MM.1S (cell line): ENCODE measurements at regions not wholly inside any gene's neighbourhood (a gene's known extent, or its start where the extent isn't known, plus 50 kb on each side); places are given as distances from the start of the nearest gene placed in this dataset.

Experiments used
- DNase-seq: peaks from one replicate; pipeline ENCODE4 v3.0.0-alpha.2; 2015
- H2AFZ ChIP-seq: fragments of 300-600 bp; sonication (generic); 2 replicates; pipeline ENCODE4 v1.6.0; 2016; ENCODE audit warnings: antibody characterized with exemption, low read length
- H3F3A ChIP-seq: fragments of 300-600 bp; sonication (generic); 2 replicates; pipeline ENCODE4 v1.6.1; 2016; ENCODE audit warnings: mild to moderate bottlenecking, antibody characterized with exemption, low read length, moderate library complexity, mixed read lengths; ENCODE audit not compliant: insufficient read depth
- H3K27ac ChIP-seq: fragments of 300-600 bp; sonication (generic); 2 replicates; pipeline ENCODE4 v1.5.1; 2016; ENCODE audit warnings: mild to moderate bottlenecking, low read length
- H3K27me3 ChIP-seq: fragments of 300-600 bp; sonication (generic); replicated peaks from 2 replicates; pipeline ENCODE4 v1.6.0; 2016; ENCODE audit warnings: low read length; ENCODE audit not compliant: insufficient read depth
- H3K36me3 ChIP-seq: fragments of 300-600 bp; sonication (generic); replicated peaks from 2 replicates; pipeline ENCODE4 v1.6.1; 2016; ENCODE audit warnings: mild to moderate bottlenecking, low read length, mixed read lengths; ENCODE audit not compliant: insufficient read depth
- H3K4me1 ChIP-seq: fragments of 300-600 bp; sonication (generic); 2 replicates; pipeline ENCODE4 v1.6.1; 2016; ENCODE audit warnings: low read length, mixed read lengths
- H3K4me2 ChIP-seq: fragments of 300-600 bp; sonication (generic); 2 replicates; pipeline ENCODE4 v1.6.0; 2016; ENCODE audit warnings: low read depth, low read length
- H3K4me3 ChIP-seq: fragments of 300-600 bp; sonication (generic); 2 replicates; pipeline ENCODE4 v1.5.1; 2016; ENCODE audit warnings: low read length, mixed read lengths
- H3K79me2 ChIP-seq: fragments of 300-600 bp; sonication (generic); 2 replicates; pipeline ENCODE4 v1.6.1; 2016; ENCODE audit warnings: mixed run types, low read length, mixed read lengths
- H3K9ac ChIP-seq: fragments of 300-600 bp; sonication (generic); 2 replicates; pipeline ENCODE4 v1.6.1; 2016; ENCODE audit warnings: low read length, mixed read lengths
- H3K9me2 ChIP-seq: fragments of 300-600 bp; sonication (generic); replicated peaks from 2 replicates; pipeline ENCODE4 v1.6.1; 2016; ENCODE audit warnings: mild to moderate bottlenecking, low read length, mixed read lengths; ENCODE audit not compliant: insufficient read depth
- H3K9me3 ChIP-seq: fragments of 300-600 bp; sonication (generic); replicated peaks from 2 replicates; pipeline ENCODE4 v1.6.1; 2016; ENCODE audit warnings: mild to moderate bottlenecking, low read length, mixed read lengths; ENCODE audit not compliant: insufficient read depth
- H4K20me1 ChIP-seq: fragments of 300-600 bp; sonication (generic); 2 replicates; pipeline ENCODE4 v1.6.1; 2016; ENCODE audit warnings: mild to moderate bottlenecking, low read length, moderate library complexity, mixed read lengths; ENCODE audit not compliant: insufficient read depth
- EZH2 ChIP-seq: fragments of 300-600 bp; sonication (generic); optimal IDR thresholded peaks from 2 replicates; pipeline ENCODE3; 2017; ENCODE audit warnings: low read depth, mild to moderate bottlenecking, antibody characterized with exemption, low read length, mixed read lengths
- EZH2phosphoT487 ChIP-seq: fragments of 300-600 bp; sonication (generic); IDR thresholded peaks from 2 replicates; pipeline ENCODE4 v1.6.1; 2018; ENCODE audit warnings: antibody characterized with exemption, low read length
- TF ChIP-seq, protein P1 (sequence below): fragments of 300-600 bp; sonication (generic); IDR thresholded peaks from 2 replicates; pipeline ENCODE4 v1.5.1; 2016; ENCODE audit warnings: antibody characterized with exemption, low read length, mixed read lengths

- no peak for TF ChIP-seq EZH2phosphoT487
- TF ChIP-seq, protein P1, sequence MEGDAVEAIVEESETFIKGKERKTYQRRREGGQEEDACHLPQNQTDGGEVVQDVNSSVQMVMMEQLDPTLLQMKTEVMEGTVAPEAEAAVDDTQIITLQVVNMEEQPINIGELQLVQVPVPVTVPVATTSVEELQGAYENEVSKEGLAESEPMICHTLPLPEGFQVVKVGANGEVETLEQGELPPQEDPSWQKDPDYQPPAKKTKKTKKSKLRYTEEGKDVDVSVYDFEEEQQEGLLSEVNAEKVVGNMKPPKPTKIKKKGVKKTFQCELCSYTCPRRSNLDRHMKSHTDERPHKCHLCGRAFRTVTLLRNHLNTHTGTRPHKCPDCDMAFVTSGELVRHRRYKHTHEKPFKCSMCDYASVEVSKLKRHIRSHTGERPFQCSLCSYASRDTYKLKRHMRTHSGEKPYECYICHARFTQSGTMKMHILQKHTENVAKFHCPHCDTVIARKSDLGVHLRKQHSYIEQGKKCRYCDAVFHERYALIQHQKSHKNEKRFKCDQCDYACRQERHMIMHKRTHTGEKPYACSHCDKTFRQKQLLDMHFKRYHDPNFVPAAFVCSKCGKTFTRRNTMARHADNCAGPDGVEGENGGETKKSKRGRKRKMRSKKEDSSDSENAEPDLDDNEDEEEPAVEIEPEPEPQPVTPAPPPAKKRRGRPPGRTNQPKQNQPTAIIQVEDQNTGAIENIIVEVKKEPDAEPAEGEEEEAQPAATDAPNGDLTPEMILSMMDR = no peak
- no peak for TF ChIP-seq EZH2
- Histone ChIP-seq H3K4me1 (no peaks in the 10 kb centered on the region), H3K79me2 (no peaks in the 10 kb centered on the region), H3K4me3 (no peak overlapping the region), H3K9me2 (no peaks in the 10 kb centered on the region), H3K27me3 (no peaks in the 10 kb centered on the region), H3K9me3 (no peaks in the 10 kb centered on the region), H3K27ac (no peak overlapping the region), H3K9ac (no peak overlapping the region), H4K20me1 (no peaks in the 10 kb centered on the region), H3K36me3 (no peaks in the 10 kb centered on the region), H2AFZ (no peak overlapping the region), H3K4me2 (no peak overlapping the region), H3F3A (no peaks in the 10 kb centered on the region)
- no peak for DNase-seq
These were observed 514.0 kb upstream of the KLF4 start for GRCh38 chr9:108003526-108003925.

DNA sequence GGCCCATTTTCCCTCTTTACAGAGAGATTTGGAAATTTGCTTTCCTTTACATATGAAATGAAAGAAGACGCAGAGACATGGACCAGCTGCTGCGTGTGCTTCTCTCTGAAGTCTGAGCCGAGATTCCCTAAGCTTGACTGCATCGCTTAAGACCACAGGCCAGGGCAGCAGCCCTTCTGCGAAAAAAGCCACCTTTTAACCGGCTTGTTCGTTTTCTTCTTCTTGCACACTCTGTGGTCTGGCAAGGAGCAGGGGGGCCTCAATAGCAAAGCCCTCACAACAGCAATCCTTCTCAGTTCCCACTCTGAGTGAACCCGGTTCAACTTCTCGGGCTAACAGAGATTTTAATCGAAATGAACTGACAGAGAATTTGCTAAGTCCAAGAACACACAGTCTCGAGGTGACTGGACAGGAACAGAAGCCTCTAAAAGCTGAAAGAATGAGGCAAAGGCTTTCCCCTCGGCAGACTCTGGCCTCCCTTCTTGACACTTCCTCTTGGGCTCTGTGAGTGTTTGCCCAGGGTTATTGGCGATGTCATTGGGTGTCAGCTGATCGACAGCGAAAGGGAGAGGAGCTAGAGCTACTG, 512.9 kb upstream of the KLF4 start:
- Histone ChIP-seq H3K4me2 (no peak overlapping the region), H4K20me1 (no peaks in the 10 kb centered on the region), H3K27ac (no peak overlapping the region), H3K79me2 (no peaks in the 10 kb centered on the region), H3K4me1 (no peaks in the 10 kb centered on the region), H3K9me3 (no peaks in the 10 kb centered on the region), H3K27me3 (no peaks in the 10 kb centered on the region), H3K36me3 (no peaks in the 10 kb centered on the region), H3K4me3 (no peak overlapping the region), H3F3A (no peaks in the 10 kb centered on the region), H2AFZ (no peak overlapping the region), H3K9me2 (no peaks in the 10 kb centered on the region), H3K9ac (no peak overlapping the region)
- TF ChIP-seq EZH2phosphoT487 (no peak), EZH2 (no peak)
- TF ChIP-seq, protein P1 = no peak
- no peak for DNase-seq

DNA sequence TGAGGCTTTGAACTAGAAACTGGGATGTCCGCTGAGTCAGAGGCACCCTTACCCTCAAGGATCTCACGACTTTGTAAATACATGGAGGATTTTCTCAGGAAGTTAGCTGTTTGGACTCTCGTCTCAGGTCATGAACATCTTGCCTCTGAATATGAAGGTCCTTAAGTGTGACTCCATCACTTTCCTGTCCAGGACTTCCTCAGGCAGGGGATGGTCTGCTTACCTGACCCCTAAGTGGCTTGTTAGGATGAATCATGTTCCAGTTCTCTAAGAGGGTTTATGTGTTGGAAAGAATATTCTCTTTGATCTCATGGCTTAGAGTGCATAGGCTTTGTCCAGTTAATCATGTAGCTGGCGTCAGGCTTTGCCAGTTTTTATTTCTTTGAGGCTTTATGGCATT, 511.7 kb upstream of the KLF4 start:
- DNase-seq = no peak
- H3K4me1 ChIP-seq = no peaks in the 10 kb centered on the region
- no peak overlapping the region for H3K27ac ChIP-seq
- no peak overlapping the region for H3K4me3 ChIP-seq
- H3K79me2 ChIP-seq = no peaks in the 10 kb centered on the region
- no peaks in the 10 kb centered on the region for H3F3A ChIP-seq
- no peaks in the 10 kb centered on the region for H4K20me1 ChIP-seq
- no peak overlapping the region for H3K4me2 ChIP-seq
- H3K9me2 ChIP-seq = no peaks in the 10 kb centered on the region
- no peak overlapping the region for H2AFZ ChIP-seq
- H3K27me3 ChIP-seq = no peaks in the 10 kb centered on the region
- no peak overlapping the region for H3K9ac ChIP-seq
- no peaks in the 10 kb centered on the region for H3K9me3 ChIP-seq
- no peaks in the 10 kb centered on the region for H3K36me3 ChIP-seq
- TF ChIP-seq EZH2phosphoT487 (no peak), EZH2 (no peak)
- TF ChIP-seq, protein P1 = no peak
